Ramos (cell line): ENCODE measurements at regions not wholly inside any gene's neighbourhood (a gene's known extent, or its start where the extent isn't known, plus 50 kb on each side); places are given as distances from the start of the nearest gene placed in this dataset.
"Not testable (repeated sequence)": the region's sequence is repeated elsewhere in the genome, so short reads cannot be mapped to it uniquely, and the experiment has no call there.

Experiments used
- in situ Hi-C: fragments of 300-500 bp; cut with MboI; formaldehyde crosslinking; loops from one replicate; pipeline ENCODE4 v1.14.3; 2022; ENCODE audit warnings: low sequenced_read_pairs; ENCODE audit not compliant: unreplicated experiment

DNA sequence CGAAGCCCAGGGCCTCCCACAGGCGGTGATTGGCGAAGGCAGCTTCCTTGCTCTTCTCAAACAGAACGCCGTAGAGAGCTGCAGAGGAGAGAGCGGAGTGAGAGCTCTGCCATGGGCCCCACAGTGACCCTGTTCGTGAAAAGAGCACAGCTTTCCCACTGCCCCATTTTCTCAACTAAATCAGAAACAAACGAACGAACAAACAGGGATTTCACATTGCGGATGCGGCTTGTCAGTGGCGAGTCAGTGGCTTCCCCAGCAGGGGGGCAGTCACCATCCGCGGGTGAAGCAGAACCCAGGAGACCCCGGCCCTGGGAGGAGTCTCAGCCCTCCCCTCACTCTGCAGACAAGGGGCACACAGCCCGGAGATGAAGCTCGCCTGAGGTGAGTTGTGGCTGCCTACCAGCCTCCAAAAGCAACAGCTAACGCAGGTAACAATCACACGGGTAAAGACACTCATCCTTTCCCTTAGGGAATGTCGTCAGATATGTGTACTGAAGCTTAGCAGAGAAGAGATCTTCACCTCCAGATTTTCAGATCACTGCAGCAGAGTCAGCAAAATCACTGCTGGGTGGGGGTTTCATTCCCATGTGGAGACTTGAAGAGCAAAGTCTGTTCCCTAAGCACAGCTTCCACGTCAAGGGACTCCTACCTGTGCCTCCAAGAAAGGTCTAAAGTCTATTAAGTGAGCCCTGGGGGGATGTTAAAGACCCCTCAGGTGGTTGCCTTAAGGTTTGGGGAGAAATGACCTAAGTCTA is 51.2 kb upstream of the GPR31 start:
- in situ Hi-C loops, result loop anchor here (25.0 kb wide), 1 partner anchor 153 kb away; no protein-coding TSS in a partner anchor

DNA sequence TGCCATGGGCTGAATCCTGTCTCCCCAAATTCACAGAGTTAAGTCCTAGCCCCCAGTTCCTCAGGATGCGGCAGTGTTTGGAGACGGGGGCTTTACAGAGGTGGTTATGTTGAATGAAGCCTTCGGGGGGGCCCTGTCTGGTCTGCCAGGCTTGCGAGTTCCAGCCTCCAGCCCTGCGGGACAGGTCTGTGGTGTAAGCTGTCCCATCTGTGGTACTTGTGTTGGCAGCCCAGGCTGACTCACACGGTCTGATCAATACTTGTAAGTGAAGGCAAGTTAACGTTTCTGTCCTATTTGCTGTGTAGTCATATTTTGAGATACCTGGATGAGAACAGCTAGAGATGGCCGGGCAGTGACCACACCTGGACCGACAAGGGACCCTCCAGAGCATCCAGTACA is 51.8 kb upstream of the GPR31 start:
- in situ Hi-C loops, result loop anchor here (25.0 kb wide), 1 partner anchor 153 kb away; no protein-coding TSS in a partner anchor

DNA sequence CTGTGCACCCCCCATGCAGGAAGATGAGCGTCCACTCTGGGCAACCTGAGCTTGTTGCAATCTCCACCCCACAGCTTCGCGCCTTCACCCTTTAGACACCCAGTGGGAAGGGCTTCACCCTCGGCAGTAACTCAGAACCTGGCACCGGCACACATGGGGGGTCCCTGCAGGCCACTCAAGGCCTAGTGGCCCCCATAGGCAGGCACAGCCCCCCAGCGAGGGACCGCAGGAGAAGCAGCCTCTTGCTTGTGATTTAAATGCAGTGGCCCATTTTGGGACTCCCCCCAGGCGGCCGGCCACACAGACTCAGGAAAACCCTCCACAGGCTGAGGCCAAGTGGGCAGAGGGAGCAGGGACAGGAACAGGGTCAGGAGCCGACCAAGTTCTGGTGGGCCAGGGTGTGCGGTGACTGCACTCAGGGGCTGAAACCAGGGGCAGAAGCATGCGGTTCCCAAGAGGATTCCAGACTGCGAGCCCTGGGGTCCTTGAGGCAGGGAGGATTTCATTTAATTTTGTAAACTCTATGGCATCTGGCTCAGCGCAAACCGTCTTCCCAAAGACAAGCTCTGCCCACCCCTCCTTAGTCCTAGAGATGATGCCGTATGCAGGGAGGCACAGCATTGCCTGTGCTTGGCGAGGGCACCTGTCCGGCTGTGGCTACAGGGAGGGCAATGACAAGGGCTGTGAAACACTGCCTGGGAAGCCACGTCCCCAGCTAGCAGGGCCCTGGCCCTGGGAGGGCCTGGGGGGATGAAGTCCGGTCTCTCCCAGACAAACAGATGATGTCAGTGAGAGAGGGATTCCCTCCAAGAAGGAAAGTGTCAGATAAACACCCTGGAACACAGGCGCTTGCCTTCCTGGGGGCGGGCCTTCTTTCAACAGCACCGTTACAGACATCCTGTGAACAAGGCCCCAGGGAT is 52.9 kb upstream of the GPR31 start:
- in situ Hi-C loops, result loop anchor here (25.0 kb wide), 1 partner anchor 152 kb away; no protein-coding TSS in a partner anchor

DNA sequence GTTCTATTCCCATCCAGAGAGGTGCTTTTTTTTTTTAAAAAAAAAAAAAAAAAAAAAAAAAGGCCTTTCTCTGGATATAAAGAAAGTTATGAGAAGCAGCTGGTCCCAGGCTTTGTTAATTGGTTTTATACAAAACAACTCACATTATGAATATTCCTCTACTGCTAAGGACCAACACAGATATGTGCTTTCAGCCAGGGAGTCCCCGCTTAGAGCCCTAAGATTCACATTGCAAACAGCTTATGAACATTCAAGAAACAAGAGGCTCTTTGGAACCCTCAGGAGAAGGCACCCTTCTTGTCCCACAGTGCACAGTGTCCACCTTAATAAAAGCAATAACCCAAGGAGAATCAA is 53.5 kb upstream of the GPR31 start:
- in situ Hi-C loops, result loop anchor here (25.0 kb wide), 1 partner anchor 151 kb away; no protein-coding TSS in a partner anchor

DNA sequence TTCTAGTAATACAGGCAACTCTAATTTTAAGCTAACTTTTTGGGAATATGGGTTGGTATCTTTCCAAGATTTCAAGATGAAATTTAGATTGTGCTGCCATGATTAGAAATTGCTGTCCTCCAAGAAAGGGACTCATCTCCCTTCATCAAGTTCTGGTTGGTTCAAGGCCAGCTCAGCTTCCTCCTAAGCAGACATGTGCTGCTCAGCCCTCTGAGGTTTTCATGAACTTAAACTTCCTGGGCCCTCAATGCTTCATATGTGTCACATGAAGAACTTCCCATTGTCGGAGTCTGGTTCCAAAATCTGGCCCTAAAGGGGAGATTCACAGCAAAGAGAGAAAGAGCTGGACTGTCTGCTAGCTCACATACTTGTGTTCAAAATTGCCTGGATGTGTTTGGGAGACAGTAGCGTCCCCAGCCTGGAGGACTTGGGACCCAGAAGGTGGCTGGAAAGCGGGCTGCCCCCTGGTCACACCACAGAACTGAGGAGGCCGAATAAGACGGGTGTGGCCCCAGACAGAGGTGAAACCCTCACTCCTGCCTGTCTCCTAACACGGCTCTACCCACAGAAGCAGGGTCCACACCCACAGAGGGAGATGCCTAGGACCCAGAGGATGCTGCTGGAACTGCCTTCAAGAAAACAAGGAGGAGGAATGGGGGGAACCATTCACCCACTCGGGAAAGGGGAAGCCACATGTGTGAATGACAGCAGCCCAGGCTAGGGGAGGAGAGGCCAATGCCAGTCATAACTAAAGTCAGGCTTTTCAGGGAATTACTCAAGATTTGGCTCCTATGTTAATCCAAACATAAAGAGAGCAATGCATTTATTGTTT is 54.3 kb upstream of the GPR31 start:
- in situ Hi-C loops, result loop anchor here (25.0 kb wide), 1 partner anchor 150 kb away; no protein-coding TSS in a partner anchor

DNA sequence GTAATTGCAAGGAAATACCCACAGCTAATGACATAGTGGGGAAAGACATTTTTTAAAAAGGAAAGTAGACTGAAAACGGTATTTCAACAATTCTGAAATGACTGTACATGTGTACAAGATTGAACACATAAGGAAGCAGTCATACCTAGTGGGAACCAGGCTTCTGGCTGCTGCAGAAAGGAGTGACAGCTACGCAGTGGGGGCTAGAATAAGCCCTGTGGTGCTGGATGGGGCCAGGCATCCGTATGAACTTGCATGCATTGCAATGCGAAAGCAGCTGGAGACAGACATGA is 54.9 kb upstream of the GPR31 start:
- in situ Hi-C loops, result loop anchor here (25.0 kb wide), 1 partner anchor 150 kb away; no protein-coding TSS in a partner anchor

DNA sequence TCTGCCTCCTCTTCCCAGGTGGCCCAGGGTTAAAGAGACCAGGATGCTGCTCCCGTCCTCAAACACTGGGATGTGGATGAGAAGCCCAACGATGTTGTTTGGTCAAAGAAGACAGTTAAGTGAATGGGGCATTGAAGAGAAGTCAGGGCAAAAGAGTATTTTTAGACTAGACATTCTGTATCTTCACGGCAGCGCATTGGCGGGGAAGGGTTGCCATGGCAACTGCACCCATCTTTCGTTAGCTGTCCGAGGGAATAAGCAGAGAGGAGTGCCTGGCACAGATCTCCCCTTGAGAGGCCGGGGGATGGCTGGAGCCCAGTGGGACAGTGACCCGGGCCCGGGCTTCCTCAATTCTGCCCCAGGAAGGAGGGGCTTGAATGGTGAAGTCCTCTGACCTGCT is 56.4 kb upstream of the GPR31 start:
- in situ Hi-C loops, result loop anchor here (25.0 kb wide), 1 partner anchor 148 kb away; no protein-coding TSS in a partner anchor

DNA sequence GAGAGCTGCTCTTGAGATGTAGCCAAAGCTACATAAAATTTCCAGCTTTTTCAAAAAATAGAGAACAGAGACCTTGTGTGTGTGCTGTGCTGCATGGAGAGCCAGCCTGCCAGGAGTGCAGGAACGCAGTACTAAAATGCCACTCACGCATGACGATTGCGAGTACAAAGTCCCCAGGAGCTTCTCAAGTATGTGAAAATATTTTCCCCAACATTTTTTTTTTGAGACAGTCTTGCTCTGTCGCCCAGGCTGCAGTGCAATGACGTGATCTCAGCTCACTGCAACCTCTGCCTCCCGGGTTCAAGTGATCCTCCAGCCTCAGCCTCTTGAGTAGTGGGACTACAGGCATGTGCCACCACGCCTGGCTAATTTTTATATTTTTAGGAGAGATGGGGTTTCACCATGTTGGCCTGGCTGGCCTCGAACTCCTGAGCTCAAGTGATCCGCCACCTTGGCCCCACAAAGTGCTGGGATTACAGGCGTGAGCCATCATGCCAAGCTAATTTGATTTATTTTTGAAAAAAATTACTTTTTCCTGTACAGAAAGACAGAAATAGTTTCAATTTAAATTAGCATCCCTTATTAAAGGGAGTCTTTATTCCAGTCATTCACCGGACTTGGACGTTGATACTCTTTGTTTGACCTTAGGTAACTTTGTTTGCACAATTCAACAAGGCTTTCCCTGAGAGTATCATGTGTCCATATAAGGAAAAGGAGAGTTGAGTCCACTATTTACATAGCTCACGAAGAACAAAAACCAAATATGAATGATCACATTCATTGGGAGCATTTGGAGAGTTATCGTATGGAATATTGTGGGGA is 57.9 kb upstream of the GPR31 start:
- in situ Hi-C loops, result loop anchor here (25.0 kb wide), 1 partner anchor 147 kb away; no protein-coding TSS in a partner anchor

DNA sequence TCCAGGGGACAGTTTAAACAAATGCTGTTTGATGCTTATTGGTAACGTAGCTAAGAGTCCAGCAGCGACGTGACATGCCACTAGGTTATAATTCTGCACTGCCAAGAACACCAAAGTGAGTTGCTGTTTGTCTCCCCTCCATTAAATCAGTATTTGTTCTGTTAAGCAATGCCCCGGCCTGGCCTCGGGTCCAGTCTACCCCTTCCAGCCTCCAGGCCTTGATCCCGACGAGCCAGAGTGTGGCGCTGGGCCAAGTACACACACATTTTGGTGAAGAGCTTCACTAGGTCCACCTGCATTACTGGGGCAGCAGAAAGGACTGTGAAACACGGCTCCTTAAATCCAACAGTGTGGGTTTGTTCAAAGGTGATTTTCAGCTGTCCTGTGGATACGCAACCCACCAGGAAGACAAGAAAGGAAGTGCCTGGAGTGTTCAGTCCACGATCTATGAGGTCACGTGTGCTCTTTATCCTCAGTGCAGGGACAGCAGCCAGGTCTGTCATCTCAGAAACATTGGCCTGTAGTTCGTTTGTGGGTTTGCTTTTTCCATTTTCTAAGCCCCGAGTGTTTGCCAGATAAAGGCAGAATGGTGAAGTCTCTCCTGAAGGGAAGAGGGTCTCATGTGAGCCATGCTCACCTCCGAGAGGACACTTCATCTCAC is 58.7 kb upstream of the GPR31 start:
- in situ Hi-C loops, result loop anchor here (25.0 kb wide), 1 partner anchor 146 kb away; no protein-coding TSS in a partner anchor

DNA sequence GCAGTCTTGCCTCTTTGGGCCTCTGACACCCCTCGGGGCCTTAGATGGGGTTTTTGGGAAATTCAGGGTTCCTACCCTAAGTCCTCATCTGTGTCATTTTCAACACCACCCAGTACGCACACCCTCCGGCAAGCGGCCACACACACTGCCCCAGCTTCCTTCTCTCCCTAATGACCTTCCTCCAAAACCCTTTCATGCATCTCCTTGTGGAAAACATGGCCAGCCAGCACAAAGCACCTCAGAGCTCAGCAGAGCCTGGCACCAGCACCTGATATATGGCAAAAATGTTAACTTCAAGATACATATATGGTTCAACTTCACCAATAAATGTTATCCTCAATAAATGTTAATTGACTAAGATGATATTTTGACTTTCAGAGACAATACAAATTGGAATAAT is 59.3 kb upstream of the GPR31 start:
- in situ Hi-C loops, result loop anchor here (25.0 kb wide), 1 partner anchor 145 kb away; no protein-coding TSS in a partner anchor

DNA sequence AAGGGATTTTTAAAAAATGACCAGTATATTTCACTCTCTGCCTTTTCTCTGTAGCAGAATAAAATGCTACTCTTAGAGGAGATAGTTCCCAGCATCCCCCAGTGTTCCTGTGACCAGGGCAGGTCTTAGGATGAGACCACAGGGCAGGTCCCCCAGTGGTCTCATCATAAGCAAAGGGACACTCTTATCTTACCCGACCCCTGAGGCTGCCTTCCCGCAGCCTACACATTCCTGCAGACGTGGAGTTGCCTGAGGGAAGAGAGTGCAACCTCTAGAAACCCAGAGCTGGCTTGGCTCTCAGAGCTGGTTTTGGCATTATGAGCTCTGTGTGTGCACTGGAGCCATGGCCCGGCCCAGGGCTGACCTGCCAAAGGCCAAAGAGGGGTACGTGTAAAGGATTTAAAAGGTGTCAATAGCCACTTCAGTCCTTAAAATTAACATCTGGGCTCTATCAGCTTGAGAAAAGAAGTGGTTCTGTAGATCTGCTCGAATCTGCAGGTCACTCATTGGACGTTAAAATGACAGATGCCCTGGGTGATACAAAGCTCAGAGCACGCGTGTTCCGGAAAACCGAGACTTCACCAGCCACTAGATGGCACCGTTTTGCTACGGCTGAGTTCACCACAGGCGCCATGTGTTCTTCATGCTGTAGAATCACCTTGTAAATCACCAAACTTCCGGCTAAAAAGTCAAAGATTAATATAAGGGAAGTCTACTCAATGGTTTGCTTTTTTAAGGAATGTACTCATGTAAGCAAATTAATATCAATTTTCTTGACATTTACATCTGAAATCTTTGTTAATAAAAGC is 60.4 kb upstream of the GPR31 start:
- in situ Hi-C loops, result loop anchor here (25.0 kb wide), 1 partner anchor 144 kb away; no protein-coding TSS in a partner anchor

DNA sequence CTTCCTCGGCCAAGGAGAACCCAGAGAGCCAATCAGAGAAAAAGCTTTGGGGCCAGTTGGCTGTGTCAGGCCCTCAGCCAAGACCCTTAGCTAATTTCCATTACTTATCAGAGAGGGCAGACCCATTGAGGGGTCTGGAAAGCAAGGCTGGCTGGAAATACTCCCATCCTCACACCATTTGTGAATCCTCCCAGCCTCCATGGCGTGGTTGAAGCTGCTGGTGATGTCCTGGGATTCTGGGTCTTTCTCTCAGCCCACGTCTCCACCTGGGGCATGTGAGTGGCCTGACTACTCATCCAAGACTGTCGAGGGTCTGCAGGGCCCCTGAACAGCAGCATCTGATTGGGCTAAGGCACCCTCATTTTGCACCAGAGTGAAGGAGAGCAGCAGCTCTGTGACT is 61.3 kb upstream of the GPR31 start:
- in situ Hi-C loops, result loop anchor here (25.0 kb wide), 1 partner anchor 143 kb away; no protein-coding TSS in a partner anchor

DNA sequence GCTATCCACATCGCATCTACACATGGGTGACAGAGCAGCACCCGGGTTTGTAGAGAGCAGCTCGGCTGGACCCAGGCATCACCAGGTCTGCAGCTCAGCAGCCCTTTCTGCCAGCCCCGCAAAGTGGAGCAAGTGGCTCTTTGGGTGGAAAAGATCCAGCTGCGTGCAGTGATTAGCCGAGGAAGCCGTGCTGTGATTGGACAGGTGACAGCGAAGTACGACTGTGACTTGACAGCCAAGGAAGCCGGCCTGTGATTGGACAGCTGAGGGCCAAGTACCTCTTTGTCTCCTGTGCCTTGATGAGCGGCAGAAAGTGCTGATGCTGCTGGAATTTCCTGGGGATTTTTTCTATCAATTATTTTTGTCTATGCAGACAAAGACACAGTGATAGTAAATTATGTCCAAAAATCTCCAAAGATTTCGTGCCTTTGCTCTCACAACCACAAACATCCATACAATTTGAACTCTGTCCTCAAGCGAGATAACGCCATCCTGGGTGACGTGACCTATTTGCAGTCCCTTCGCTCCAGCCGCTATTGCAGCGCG is 62.3 kb upstream of the GPR31 start:
- in situ Hi-C loops, result loop anchor here (25.0 kb wide), 1 partner anchor 142 kb away; no protein-coding TSS in a partner anchor

DNA sequence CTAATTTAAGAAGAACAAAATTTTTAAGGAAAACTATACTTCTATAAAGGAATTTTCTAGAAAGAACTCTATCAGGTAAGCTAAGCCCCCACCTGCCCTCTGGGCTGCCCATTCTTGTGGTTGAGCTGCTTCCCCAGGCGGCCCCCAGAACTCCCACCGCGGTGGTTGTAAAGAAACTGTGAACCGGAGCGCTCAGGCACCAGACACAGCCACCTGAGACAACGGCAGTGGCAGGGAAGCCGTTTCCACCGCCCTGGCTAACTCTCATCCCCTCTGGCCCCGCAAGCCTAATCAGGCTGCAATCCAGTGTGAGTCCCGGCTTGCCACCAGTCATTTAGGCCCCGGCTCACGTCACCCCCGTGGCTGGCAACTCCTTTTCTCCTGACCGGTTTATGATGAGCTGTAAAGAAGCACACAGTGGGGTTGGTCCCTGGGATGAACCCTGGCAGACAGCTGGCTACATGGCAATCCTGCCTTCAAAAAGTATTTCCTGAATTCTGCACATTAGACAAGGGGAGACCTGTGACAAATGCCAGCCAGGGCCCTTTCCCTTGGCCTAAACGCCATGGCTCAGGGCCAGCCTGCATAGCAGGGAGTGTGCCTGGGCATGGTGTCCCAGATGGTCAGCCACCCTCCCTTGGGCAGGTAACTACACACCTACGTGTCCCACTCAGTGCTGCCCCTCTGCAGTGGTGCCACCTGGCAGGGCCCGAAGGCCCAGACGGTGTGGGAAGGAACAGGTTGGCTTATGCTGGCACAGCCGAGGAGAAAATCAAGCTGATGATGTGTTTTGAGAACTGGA is 63.8 kb upstream of the GPR31 start:
- in situ Hi-C loops, result loop anchor here (25.0 kb wide), 1 partner anchor 141 kb away; no protein-coding TSS in a partner anchor

DNA sequence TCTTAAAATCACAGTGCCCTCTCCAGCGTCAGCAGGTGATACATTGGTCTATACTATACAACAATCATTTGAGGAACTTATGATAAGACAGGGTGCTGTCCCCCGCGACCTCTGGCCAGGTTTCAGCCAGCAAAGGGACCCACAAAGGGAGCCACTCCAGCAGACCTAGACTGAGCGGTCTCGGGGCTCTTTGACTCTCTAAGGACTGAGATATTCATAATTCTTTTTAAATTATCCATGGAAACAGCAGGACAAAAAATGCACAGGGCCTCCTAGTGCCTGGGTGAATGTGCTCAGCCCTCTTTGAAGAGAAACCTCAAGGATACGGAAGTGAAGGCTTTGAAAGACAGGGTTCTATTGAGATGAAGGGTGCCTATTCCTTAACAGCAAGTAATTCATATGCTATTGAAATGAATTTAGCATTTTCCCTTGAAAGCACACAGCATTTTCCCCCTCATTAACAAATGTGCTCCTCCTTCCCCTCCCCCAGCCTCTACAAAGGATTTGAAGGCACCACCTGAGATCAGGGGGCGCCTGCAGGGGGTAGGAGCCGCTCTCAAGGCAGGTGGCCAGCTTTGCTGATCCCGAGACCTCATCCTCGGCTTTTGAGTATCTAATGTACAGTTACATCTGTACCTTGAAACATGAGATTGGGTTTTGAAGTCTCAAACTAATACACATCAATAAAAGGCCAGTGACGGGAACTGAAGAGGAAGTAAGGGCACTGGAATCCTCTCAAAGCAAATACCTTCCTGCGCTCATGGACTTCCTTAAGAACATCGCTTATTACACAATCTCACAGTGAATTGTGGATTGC is 65.3 kb upstream of the UNC93A start:
- in situ Hi-C loops, result not testable (repeated sequence)

DNA sequence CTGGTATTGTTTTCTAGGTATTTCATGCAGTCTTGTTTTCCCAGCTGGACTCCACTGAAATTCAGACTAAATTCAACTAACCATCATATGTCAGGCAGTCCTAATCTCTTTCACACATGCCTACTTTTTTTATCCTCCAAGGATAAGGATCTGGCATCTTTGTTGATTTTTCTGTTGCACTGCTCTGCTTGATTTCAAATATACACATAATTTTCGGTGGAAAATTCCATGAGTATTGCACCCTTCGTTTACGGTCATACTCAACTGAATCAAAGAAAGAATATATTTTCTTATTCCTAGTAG is 64.8 kb upstream of the UNC93A start:
- in situ Hi-C loops, result no loop called here
